ENCODE measurements at regions not wholly inside any gene's neighbourhood (a gene's known extent, or its start where the extent isn't known, plus 50 kb on each side); places are given as distances from the start of the nearest gene placed in this dataset.

- FAIRE-seq = no peak
- in situ Hi-C loops (cut with MboI) = no loop called here
- H3K9ac ChIP-seq (ENCODE audit: insufficient read depth in 1 of 2, low read depth in 2 of 2, low read length in 2 of 2) = no peak overlapping the region
These were observed 427.0 kb upstream of the RARB start for GRCh38 chr3:25000971-25001591.

More at GRCh38 chr3:25000971-25001591, 427.0 kb upstream of the RARB start:
- H3K9me3 ChIP-seq (replicated peaks; ENCODE audit: control insufficient read depth, insufficient read depth, low read depth, low read length) = no peaks in the 10 kb centered on the region
- H3K27ac ChIP-seq (ENCODE audit: extremely low read depth, low read depth, low read length) = no peak overlapping the region
- no peaks in the 10 kb centered on the region for H3K4me1 ChIP-seq (replicated peaks in 1 of 2; ENCODE audit: control insufficient read depth in 2 of 2, insufficient read depth in 2 of 2, low read length in 2 of 2)
- no peak overlapping the region for H3K4me2 ChIP-seq (ENCODE audit: insufficient read depth, low read length)
- no peaks in the 10 kb centered on the region for H3K9me1 ChIP-seq (ENCODE audit: control insufficient read depth, insufficient read depth, low read length)
- no peak overlapping the region for H3K4me3 ChIP-seq
- no peaks in the 10 kb centered on the region for H4K20me1 ChIP-seq (replicated peaks; ENCODE audit: control insufficient read depth, insufficient read depth, low read length)
- TF ChIP-seq PCBP2 (IDR thresholded peaks at IDR 0.05; ENCODE audit: low read depth, low read length, poor library complexity, severe bottlenecking) = no peak
- TF ChIP-seq RAD21 (CRISPR knock-in tag; conservative IDR thresholded peaks at IDR 0.05 in 1 of 2, IDR thresholded peaks at IDR 0.05 in 1 of 2) = no peak
- TF ChIP-seq, protein P1, sequence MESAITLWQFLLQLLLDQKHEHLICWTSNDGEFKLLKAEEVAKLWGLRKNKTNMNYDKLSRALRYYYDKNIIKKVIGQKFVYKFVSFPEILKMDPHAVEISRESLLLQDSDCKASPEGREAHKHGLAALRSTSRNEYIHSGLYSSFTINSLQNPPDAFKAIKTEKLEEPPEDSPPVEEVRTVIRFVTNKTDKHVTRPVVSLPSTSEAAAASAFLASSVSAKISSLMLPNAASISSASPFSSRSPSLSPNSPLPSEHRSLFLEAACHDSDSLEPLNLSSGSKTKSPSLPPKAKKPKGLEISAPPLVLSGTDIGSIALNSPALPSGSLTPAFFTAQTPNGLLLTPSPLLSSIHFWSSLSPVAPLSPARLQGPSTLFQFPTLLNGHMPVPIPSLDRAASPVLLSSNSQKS (CRISPR knock-in tag; IDR thresholded peaks at IDR 0.05) = no peak
- no peak for TF ChIP-seq ARID4B (CRISPR knock-in tag; IDR thresholded peaks at IDR 0.05)
- TF ChIP-seq ZNF24 (IDR thresholded peaks at IDR 0.05) = no peak
- no peak for TF ChIP-seq MTA2 (IDR thresholded peaks at IDR 0.05; ENCODE audit: low read depth)
- no peak for TF ChIP-seq ARNT (IDR thresholded peaks at IDR 0.05)
- no peak for TF ChIP-seq ZKSCAN1 (IDR thresholded peaks at IDR 0.05; ENCODE audit: low read depth, low read length)
- TF ChIP-seq NR1H2 (CRISPR knock-in tag; IDR thresholded peaks at IDR 0.05) = no peak
- no peak for TF ChIP-seq SPI1 (IDR thresholded peaks at IDR 0.05; ENCODE audit: borderline replicate concordance, low read depth, low read length)
- DNase-seq (ENCODE audit: extremely low read depth in 1 of 4, low spot score in 3 of 4) (no peak), ATAC-seq (no peak)
- no peaks in the 10 kb centered on the region for H3K79me2 ChIP-seq (ENCODE audit: control insufficient read depth, insufficient read depth, low read length)
- intact Hi-C loops (cut with micrococcal nuclease) = no loop called here
- WGBS (ENCODE audit: insufficient coverage, low coverage, missing lambda C conversion rate) = 0% methylated on average over 1 of the region's 1 CpG
- H3K36me3 ChIP-seq (ENCODE audit: control insufficient read depth, insufficient read depth, low read length) = no peaks in the 10 kb centered on the region
- H2AFZ ChIP-seq (ENCODE audit: low read depth, low read length) = no peak overlapping the region
- no peaks in the 10 kb centered on the region for H3K27me3 ChIP-seq (ENCODE audit: control insufficient read depth in 2 of 2, insufficient read depth in 2 of 2, low read length in 2 of 2)
- ChIA-PET CTCF (ENCODE audit: low intra/inter-chr PET ratio) (no interaction called here), POLR2A (no interaction called here)
- BruUV-seq (replicated peaks) = no TSS peak

Measured in K562 (cell line).